ENCODE measurements at regions not wholly inside any gene's neighbourhood (a gene's known extent, or its start where the extent isn't known, plus 50 kb on each side); places are given as distances from the start of the nearest gene placed in this dataset.

GRCh38 chrX:97787311-97787710 lies 903.6 kb downstream of the RPA4 start:
- Histone ChIP-seq H3K9ac (replicated peaks in 1 of 4; ENCODE audit: extremely low read depth in 1 of 4, low read depth in 3 of 4, low read length in 3 of 4) (no peak overlapping the region), H3K4me3 (ENCODE audit: extremely low read depth in 1 of 4, insufficient read depth in 2 of 4, low read depth in 3 of 4, low read length in 4 of 4) (no peak overlapping the region), H2BK15ac (ENCODE audit: low read length) (no peak overlapping the region), H2BK20ac (ENCODE audit: low read length) (no peak overlapping the region), H3K56ac (replicated peaks; ENCODE audit: insufficient read length, low read depth, low read length) (no peak overlapping the region), H4K20me1 (replicated peaks in 1 of 2; ENCODE audit: control insufficient read depth in 1 of 2, insufficient read depth in 2 of 2, low read length in 2 of 2) (no peaks in the 10 kb centered on the region), H3K23me2 (ENCODE audit: low read depth, low read length) (no peaks in the 10 kb centered on the region), H3K27ac (ENCODE audit: low read depth, low read length) (no peak overlapping the region), H3K79me2 (ENCODE audit: control insufficient read depth in 1 of 2, insufficient read depth in 2 of 2, low read length in 2 of 2) (no peaks in the 10 kb centered on the region), H2BK5ac (ENCODE audit: low read depth, low read length) (no peak overlapping the region), H3K4me1 (replicated peaks in 1 of 4; ENCODE audit: control insufficient read depth in 3 of 4, insufficient read depth in 4 of 4, low read length in 3 of 4) (no peaks in the 10 kb centered on the region), H3K79me1 (ENCODE audit: low read depth, low read length) (no peaks in the 10 kb centered on the region), H3K27me3 (replicated peaks in 1 of 4; ENCODE audit: control insufficient read depth in 3 of 4, extremely low read depth in 1 of 4, insufficient read depth in 3 of 4, low read length in 3 of 4) (no peaks in the 10 kb centered on the region), H3K14ac (ENCODE audit: insufficient read length) (no peak overlapping the region), H3K18ac (ENCODE audit: extremely low read depth, low read length) (no peak overlapping the region), H2AK5ac (ENCODE audit: low read depth, low read length) (no peak overlapping the region), H3K4ac (replicated peaks; ENCODE audit: insufficient read length, low read depth, low read length) (no peak overlapping the region), H3K9me3 (ENCODE audit: insufficient read depth in 2 of 2, low read depth in 1 of 2, low read length in 1 of 2) (no peaks in the 10 kb centered on the region), H4K5ac (ENCODE audit: insufficient read length, low read depth, low read length) (no peak overlapping the region), H3K36me3 (ENCODE audit: control insufficient read depth in 2 of 4, insufficient read depth in 4 of 4, low read length in 3 of 4) (no peaks in the 10 kb centered on the region), H2BK120ac (replicated peaks; ENCODE audit: low read depth, low read length) (no peak overlapping the region), H3K23ac (ENCODE audit: insufficient read length) (no peak overlapping the region), H3K4me2 (ENCODE audit: insufficient read depth in 1 of 2, low read depth in 2 of 2, low read length in 2 of 2) (no peak overlapping the region), H4K91ac (replicated peaks; ENCODE audit: insufficient read length, low read length) (no peak overlapping the region), H4K8ac (ENCODE audit: extremely low read depth, insufficient read depth, low read length) (no peak overlapping the region), H2AFZ (ENCODE audit: low read length) (no peak overlapping the region), H2BK12ac (ENCODE audit: low read depth, low read length) (no peak overlapping the region)
- 97% methylated on average over 2 of the region's 2 CpGs; no CpG with 5 or more reads in 1 of the 2 experiments for WGBS, 2 experiments (ENCODE audit: extremely low coverage in 1 of 2, insufficient coverage in 1 of 2, insufficient read length in 1 of 2, insufficient replicate concordance in 2 of 2, low coverage in 1 of 2, low lambda C conversion rate in 2 of 2, missing lambda C conversion rate in 1 of 2)
- TF ChIP-seq CBX5 (IDR thresholded peaks at IDR 0.05; ENCODE audit: low read depth, low read length) (no peak), SAP30 (IDR thresholded peaks at IDR 0.05; ENCODE audit: insufficient read depth, insufficient replicate concordance, low read length) (no peak), CBX8 (IDR thresholded peaks at IDR 0.05; ENCODE audit: borderline replicate concordance, low read depth, low read length) (no peak), BACH1 (IDR thresholded peaks at IDR 0.05; ENCODE audit: low read length) (no peak), RAD21 (IDR thresholded peaks at IDR 0.05 in 1 of 2, conservative IDR thresholded peaks at IDR 0.05 in 1 of 2; ENCODE audit: low read depth in 2 of 2, low read length in 2 of 2) (no peak), ASH2L (IDR thresholded peaks at IDR 0.05; ENCODE audit: low read length) (no peak), BCL11A (IDR thresholded peaks at IDR 0.05; ENCODE audit: low read depth in 2 of 2, low read length in 2 of 2) (no peak), EZH2 (IDR thresholded peaks at IDR 0.05; ENCODE audit: low read depth, low read length, severe bottlenecking) (no peak), RXRA (IDR thresholded peaks at IDR 0.05; ENCODE audit: insufficient read depth, low read depth, low read length) (no peak), FOSL1 (IDR thresholded peaks at IDR 0.05; ENCODE audit: insufficient read depth, low read depth, low read length) (no peak), CREB1 (IDR thresholded peaks at IDR 0.05) (no peak)
- TF ChIP-seq, protein P1, sequence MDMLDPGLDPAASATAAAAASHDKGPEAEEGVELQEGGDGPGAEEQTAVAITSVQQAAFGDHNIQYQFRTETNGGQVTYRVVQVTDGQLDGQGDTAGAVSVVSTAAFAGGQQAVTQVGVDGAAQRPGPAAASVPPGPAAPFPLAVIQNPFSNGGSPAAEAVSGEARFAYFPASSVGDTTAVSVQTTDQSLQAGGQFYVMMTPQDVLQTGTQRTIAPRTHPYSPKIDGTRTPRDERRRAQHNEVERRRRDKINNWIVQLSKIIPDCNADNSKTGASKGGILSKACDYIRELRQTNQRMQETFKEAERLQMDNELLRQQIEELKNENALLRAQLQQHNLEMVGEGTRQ (IDR thresholded peaks at IDR 0.05; ENCODE audit: low read length), result no peak
- no peak for FAIRE-seq
- CTCF ChIA-PET (ENCODE audit: partially characterized antibody), result no interaction called here
- POLR2A ChIA-PET (ENCODE audit: partially characterized antibody), result no interaction called here
- DNase-seq (ENCODE audit: low read depth in 1 of 2, low spot score in 2 of 2), result no peak
